PC-3 (cell line): ENCODE measurements at regions not wholly inside any gene's neighbourhood (a gene's known extent, or its start where the extent isn't known, plus 50 kb on each side); places are given as distances from the start of the nearest gene placed in this dataset.

ENCODE experiments used
- ATAC-seq: fragments of 200-7000 bp; cut with Tn5 transposase; 2 replicates; pipeline ENCODE4 v1.9.1; 2020; ENCODE audit warnings: mild to moderate bottlenecking, moderate library complexity
- BruUV-seq: library from RNA; stranded (reverse); fragments of 400-500 nt; replicated peaks from 2 replicates; lab custom pipeline; 2021; lab: Mats Ljungman, UMichigan
- CTCF ChIA-PET: fragments of 300-600 bp; sonication (Branson Sonifier 250); formaldehyde crosslinking; loops from one replicate; lab custom pipeline; 2022; ENCODE audit warnings: antibody characterized with exemption; lab: Charles Lee
- POLR2A ChIA-PET: fragments of 300-600 bp; sonication (Branson Sonifier 250); formaldehyde crosslinking; loops from one replicate; lab custom pipeline; 2022; ENCODE audit warnings: antibody characterized with exemption; ENCODE audit not compliant: unreplicated experiment; lab: Charles Lee
- DNase-seq: peaks from one replicate; pipeline ENCODE4 v3.0.0-alpha.2; 2015
- H2AFZ ChIP-seq: fragments of 300-600 bp; sonication (generic); 2 replicates; pipeline ENCODE4 v1.6.0; 2016; ENCODE audit warnings: antibody characterized with exemption, low read length
- H3F3A ChIP-seq: fragments of 300-600 bp; sonication (generic); one replicate; pipeline ENCODE4 v1.6.0; 2017; ENCODE audit warnings: antibody characterized with exemption, low read length, control low read depth, mild to moderate bottlenecking; ENCODE audit not compliant: unreplicated experiment
- H3K27ac ChIP-seq: fragments of 300-600 bp; sonication (generic); 2 replicates; pipeline ENCODE4 v1.5.1; 2016; ENCODE audit warnings: mild to moderate bottlenecking, low read length
- H3K27me3 ChIP-seq: fragments of 300-600 bp; sonication (generic); 2 replicates; pipeline ENCODE4 v1.6.1; 2016; ENCODE audit warnings: low read length, mixed read lengths
- H3K36me3 ChIP-seq: fragments of 300-600 bp; sonication (generic); 2 replicates; pipeline ENCODE4 v1.6.1; 2016; ENCODE audit warnings: low read depth, mixed run types, low read length, mixed read lengths
- H3K4me1 ChIP-seq: fragments of 300-600 bp; sonication (generic); 2 replicates; pipeline ENCODE4 v1.5.1; 2016; ENCODE audit warnings: low read length; ENCODE audit not compliant: insufficient read depth
- H3K4me2 ChIP-seq: fragments of 300-600 bp; sonication (generic); 2 replicates; pipeline ENCODE4 v1.6.0; 2016; ENCODE audit warnings: low read length
- H3K4me3 ChIP-seq: fragments of 300-600 bp; sonication (generic); 2 replicates; pipeline ENCODE4 v1.5.1; 2016; ENCODE audit warnings: mild to moderate bottlenecking, low read length, mixed read lengths
- H3K79me2 ChIP-seq: fragments of 300-600 bp; sonication (generic); 2 replicates; pipeline ENCODE4 v1.6.1; 2017; ENCODE audit warnings: low read length, mixed read lengths
- H3K9ac ChIP-seq: fragments of 300-600 bp; sonication (generic); 2 replicates; pipeline ENCODE4 v1.6.0; 2016; ENCODE audit warnings: mild to moderate bottlenecking, low read length
- H3K9me2 ChIP-seq: fragments of 300-600 bp; sonication (generic); replicated peaks from 2 replicates; pipeline ENCODE4 v1.6.1; 2016; ENCODE audit warnings: mixed run types, low read length, mixed read lengths
- H3K9me3 ChIP-seq: fragments of 300-600 bp; sonication (generic); 2 replicates; pipeline ENCODE4 v1.6.1; 2016; ENCODE audit warnings: low read length, mixed read lengths
- H4K20me1 ChIP-seq: fragments of 300-600 bp; sonication (generic); 2 replicates; pipeline ENCODE4 v1.6.1; 2016; ENCODE audit warnings: low read length, mixed read lengths
- EZH2 ChIP-seq: fragments of 300-600 bp; sonication (generic); IDR thresholded peaks from one replicate; pipeline ENCODE4 v1.6.1; 2017; ENCODE audit warnings: antibody characterized with exemption, mild to moderate bottlenecking, low read length; ENCODE audit not compliant: unreplicated experiment
- EZH2phosphoT487 ChIP-seq: fragments of 300-600 bp; sonication (generic); IDR thresholded peaks from 2 replicates; pipeline ENCODE4 v1.6.1; 2018; ENCODE audit warnings: mild to moderate bottlenecking, antibody characterized with exemption, low read length, borderline replicate concordance
- intact Hi-C: fragments of 100-400 bp; cut with micrococcal nuclease; formaldehyde crosslinking; loops from 2 replicates; pipeline ENCODE4 v1.9.0; 2023
- TF ChIP-seq, protein P1 (sequence below): fragments of 300-600 bp; sonication (generic); conservative IDR thresholded peaks from 2 replicates; pipeline ENCODE4 v1.5.1; 2017; ENCODE audit warnings: antibody characterized with exemption, low read depth, mild to moderate bottlenecking, low read length

DNA sequence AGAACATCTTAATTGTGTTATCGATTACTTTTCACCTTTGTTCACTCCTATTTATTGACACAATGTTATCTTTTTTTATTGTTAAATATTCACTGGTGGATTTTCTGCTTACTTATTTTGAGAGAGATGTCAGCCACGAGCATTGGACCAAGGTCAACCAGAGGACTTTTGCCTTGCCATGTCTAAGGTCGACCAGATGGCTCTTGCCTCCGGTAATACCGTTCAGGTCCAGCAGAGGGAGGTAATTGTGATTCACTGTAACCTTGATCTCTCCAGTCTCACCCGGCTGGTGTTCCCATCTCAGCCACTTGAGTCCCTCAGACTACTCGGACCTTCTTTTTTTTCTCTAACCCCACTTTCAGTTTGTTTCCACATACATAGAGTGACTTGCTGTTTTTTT lies 1438.1 kb downstream of the UQCRFS1 start:
- no peaks in the 10 kb centered on the region for H3K9me2 ChIP-seq
- H3K27ac ChIP-seq, result no peak overlapping the region
- H2AFZ ChIP-seq, result no peak overlapping the region
- BruUV-seq, result no TSS peak
- no peak overlapping the region for H3K4me3 ChIP-seq
- ChIA-PET POLR2A (no interaction called here), CTCF (no interaction called here)
- no peak for TF ChIP-seq EZH2phosphoT487
- TF ChIP-seq, protein P1, sequence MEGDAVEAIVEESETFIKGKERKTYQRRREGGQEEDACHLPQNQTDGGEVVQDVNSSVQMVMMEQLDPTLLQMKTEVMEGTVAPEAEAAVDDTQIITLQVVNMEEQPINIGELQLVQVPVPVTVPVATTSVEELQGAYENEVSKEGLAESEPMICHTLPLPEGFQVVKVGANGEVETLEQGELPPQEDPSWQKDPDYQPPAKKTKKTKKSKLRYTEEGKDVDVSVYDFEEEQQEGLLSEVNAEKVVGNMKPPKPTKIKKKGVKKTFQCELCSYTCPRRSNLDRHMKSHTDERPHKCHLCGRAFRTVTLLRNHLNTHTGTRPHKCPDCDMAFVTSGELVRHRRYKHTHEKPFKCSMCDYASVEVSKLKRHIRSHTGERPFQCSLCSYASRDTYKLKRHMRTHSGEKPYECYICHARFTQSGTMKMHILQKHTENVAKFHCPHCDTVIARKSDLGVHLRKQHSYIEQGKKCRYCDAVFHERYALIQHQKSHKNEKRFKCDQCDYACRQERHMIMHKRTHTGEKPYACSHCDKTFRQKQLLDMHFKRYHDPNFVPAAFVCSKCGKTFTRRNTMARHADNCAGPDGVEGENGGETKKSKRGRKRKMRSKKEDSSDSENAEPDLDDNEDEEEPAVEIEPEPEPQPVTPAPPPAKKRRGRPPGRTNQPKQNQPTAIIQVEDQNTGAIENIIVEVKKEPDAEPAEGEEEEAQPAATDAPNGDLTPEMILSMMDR, result 0 out of 2 replicates have a peak, but pooled peaks have one; percentile 27
- no peak for ATAC-seq
- H3F3A ChIP-seq, result no peaks in the 10 kb centered on the region
- H3K4me1 ChIP-seq, result no peaks in the 10 kb centered on the region
- H3K4me2 ChIP-seq, result no peak overlapping the region
- DNase-seq, result peak; percentile 5
- peaks cover 25% of the 10 kb centered on the region; the same call in 1 of the 2 replicates for H3K36me3 ChIP-seq
- intact Hi-C loops, result no loop called here
- no peak overlapping the region for H3K9ac ChIP-seq
- H4K20me1 ChIP-seq, result no peaks in the 10 kb centered on the region
- H3K9me3 ChIP-seq, result no peaks in the 10 kb centered on the region
- H3K27me3 ChIP-seq, result no peaks in the 10 kb centered on the region
- no peaks in the 10 kb centered on the region for H3K79me2 ChIP-seq

DNA sequence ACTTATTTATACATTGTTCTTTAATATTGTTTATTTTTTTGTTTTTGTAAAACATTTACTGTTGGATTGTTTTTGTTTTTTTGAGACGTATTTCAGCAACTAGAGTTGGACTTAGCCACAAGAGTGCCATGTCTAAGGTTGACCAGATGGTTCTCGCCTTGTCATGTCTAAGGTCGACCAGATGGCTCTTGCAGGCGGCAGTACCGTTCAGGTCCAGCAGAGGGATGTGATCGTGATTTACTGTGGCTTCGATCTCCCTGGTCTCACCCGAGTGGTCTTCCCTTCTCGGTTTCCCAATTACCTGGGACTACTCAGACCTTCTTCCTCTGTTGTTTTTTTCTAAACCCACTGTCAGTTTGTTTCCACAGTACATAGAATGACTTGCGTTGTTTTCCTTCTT lies 1438.6 kb downstream of the UQCRFS1 start:
- intact Hi-C loops, result no loop called here
- Histone ChIP-seq H3K4me2 (no peak overlapping the region), H3K79me2 (no peaks in the 10 kb centered on the region), H3K4me3 (no peak overlapping the region), H2AFZ (no peak overlapping the region), H4K20me1 (no peaks in the 10 kb centered on the region), H3K27me3 (no peaks in the 10 kb centered on the region), H3K9ac (no peak overlapping the region), H3F3A (no peaks in the 10 kb centered on the region), H3K4me1 (no peaks in the 10 kb centered on the region), H3K36me3 (peaks cover 25% of the 10 kb centered on the region; the same call in 1 of the 2 replicates), H3K9me3 (no peaks in the 10 kb centered on the region), H3K9me2 (no peaks in the 10 kb centered on the region), H3K27ac (no peak overlapping the region)
- peak; percentile 9 for DNase-seq
- no TSS peak for BruUV-seq
- TF ChIP-seq, protein P1, result no peak; the same call in 1 of the 2 replicates
- TF ChIP-seq EZH2 (no peak), EZH2phosphoT487 (no peak)
- ChIA-PET CTCF (no interaction called here), POLR2A (no interaction called here)
- no peak for ATAC-seq

DNA sequence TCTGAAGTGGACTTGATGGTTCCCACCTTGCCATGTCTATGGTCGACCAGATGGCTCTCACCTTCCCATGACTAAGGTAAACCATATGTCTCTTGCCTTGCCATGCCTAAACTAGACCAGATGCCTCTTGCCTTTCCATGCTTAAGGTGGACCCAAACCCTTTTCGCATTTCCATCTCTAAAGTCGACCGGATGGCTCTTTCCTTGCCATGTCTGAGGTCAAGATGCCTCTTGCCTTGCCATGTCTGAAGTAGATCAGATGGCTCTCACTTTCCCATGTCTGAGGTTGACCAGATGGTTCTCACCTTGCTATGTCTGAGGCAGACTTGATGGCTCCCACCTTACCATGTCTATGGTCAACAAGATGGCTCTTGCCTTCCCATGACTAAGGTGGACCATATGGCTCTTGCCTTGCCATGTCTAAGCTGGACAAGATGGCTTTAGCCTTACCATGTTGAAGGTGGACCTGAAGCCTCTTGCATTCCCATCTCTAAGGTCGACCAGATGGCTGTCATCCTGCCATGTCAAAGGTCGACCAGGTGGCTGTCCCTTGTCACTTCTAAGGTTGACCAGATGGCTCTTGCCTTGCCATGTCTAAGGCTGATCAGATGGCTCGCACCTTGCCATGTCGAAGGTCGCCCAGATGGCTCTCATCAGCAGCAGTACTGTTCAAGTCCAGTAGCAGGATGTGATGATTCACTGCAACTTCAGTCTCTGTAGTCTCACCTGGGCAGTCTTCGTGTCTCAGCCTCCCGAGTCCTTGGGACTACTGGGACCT lies 1439.4 kb downstream of the UQCRFS1 start:
- POLR2A ChIA-PET, result no interaction called here
- Histone ChIP-seq H3K4me3 (no peak overlapping the region), H3K27ac (no peak overlapping the region), H3K4me2 (no peak overlapping the region), H3K9me3 (no peaks in the 10 kb centered on the region), H3K4me1 (no peaks in the 10 kb centered on the region), H3F3A (no peaks in the 10 kb centered on the region), H3K27me3 (no peaks in the 10 kb centered on the region), H3K36me3 (peaks cover 25% of the 10 kb centered on the region; the same call in 1 of the 2 replicates), H3K9me2 (no peaks in the 10 kb centered on the region), H4K20me1 (no peaks in the 10 kb centered on the region), H3K9ac (no peak overlapping the region), H2AFZ (no peak overlapping the region), H3K79me2 (no peaks in the 10 kb centered on the region)
- no peak for TF ChIP-seq EZH2phosphoT487
- TF ChIP-seq EZH2, result no peak
- TF ChIP-seq, protein P1, result no peak
- no TSS peak for BruUV-seq
- CTCF ChIA-PET, result no interaction called here
- DNase-seq (no peak), ATAC-seq (no peak)
- intact Hi-C loops, result no loop called here
